Body of pancreas (tissue), 4 donors: ENCODE measurements at regions not wholly inside any gene's neighbourhood (a gene's known extent, or its start where the extent isn't known, plus 50 kb on each side); places are given as distances from the start of the nearest gene placed in this dataset.

Experiments
- ATAC-seq: fragments of 150-250 bp; one replicate; pipeline ENCODE4 v1.9.1; 2016
- DNase-seq, 4 donors: peaks; one replicate each; pipeline ENCODE4 v3.0.0-alpha.2; 2019
- H3K27ac ChIP-seq, 4 donors: fragments of 200-600 bp; sonication (generic); 1 replicate in 3 of 4; 2 replicates in 1 of 4; pipeline versions ENCODE4 v1.5.1 to v1.6.1; 2016 to 2019; ENCODE audit warnings: mild to moderate bottlenecking in 1 of 4, mixed read lengths in 1 of 4, moderate library complexity in 1 of 4
- H3K27me3 ChIP-seq, 2 donors: fragments of 200-600 bp; sonication (generic); one replicate each; pipeline ENCODE4 v1.6.0; 2016; ENCODE audit warnings: mild to moderate bottlenecking in 1 of 2
- H3K36me3 ChIP-seq, 2 donors: fragments of 200-600 bp; sonication (generic); replicated peaks in 1 of 2; 2 replicates each; pipeline ENCODE4 v1.5.1; 2016; ENCODE audit warnings: low read depth in 2 of 2; ENCODE audit not compliant: insufficient read depth in 1 of 2
- H3K4me1 ChIP-seq: fragments of 200-600 bp; sonication (generic); one replicate; pipeline ENCODE4 v1.6.0; 2016
- H3K4me3 ChIP-seq, 2 donors: fragments of 200-600 bp; sonication (generic); 1 replicate in 1 of 2; 2 replicates in 1 of 2; pipeline ENCODE4 v1.5.1; 2016 to 2019
- H3K9me3 ChIP-seq, 3 donors: fragments of 200-600 bp; sonication (generic); 1 replicate in 2 of 3; 2 replicates in 1 of 3; pipeline ENCODE4 v1.5.1; 2016
- CTCF ChIP-seq, 7 experiments: fragments of 450-650 bp in 4 of 7; fragments of 200-600 bp in 3 of 7; sonication (generic) in 3 of 7; IDR thresholded peaks; one replicate each; pipeline ENCODE4 v1.5.1; 2016 to 2019; ENCODE audit warnings: antibody characterized with exemption in 7 of 7
- POLR2A ChIP-seq, 3 donors: fragments of 450-650 bp; IDR thresholded peaks; one replicate each; pipeline ENCODE4 v1.6.1; 2016; ENCODE audit warnings: antibody characterized with exemption in 3 of 3, mild to moderate bottlenecking in 2 of 3
- WGBS, 2 donors: methylation state at CpG; one replicate each; pipeline ENCODE4 v1.1.5; 2017; 5-methylcytosine and 5-hydroxymethylcytosine counted together
- intact Hi-C: fragments of 100-400 bp; cut with DNase I; formaldehyde crosslinking; loops from one replicate; pipeline ENCODE4 v1.15.1; 2023

GRCh38 chr12:96098631-96099030 is 63.2 kb upstream of the LTA4H start:
- Histone ChIP-seq H3K9me3 (no peaks in the 10 kb centered on the region), H3K4me1 (no peaks in the 10 kb centered on the region), H3K36me3 (no peaks in the 10 kb centered on the region), H3K4me3 (no peak overlapping the region), H3K27me3 (no peaks in the 10 kb centered on the region), H3K27ac (no peak overlapping the region)
- no peak for DNase-seq
- no peak for TF ChIP-seq CTCF (IDR thresholded peaks at IDR 0.05)
- TF ChIP-seq POLR2A (IDR thresholded peaks at IDR 0.05): no peak
- intact Hi-C loops: no loop called here
- 63 to 81% methylated on average over 1 to 2 of the region's 2 CpGs for WGBS, 2 donors
- no peak for ATAC-seq

GRCh38 chr12:96099421-96099820 is 64.0 kb upstream of the LTA4H start:
- H3K27me3 ChIP-seq: no peaks in the 10 kb centered on the region
- H3K9me3 ChIP-seq: no peaks in the 10 kb centered on the region
- H3K4me1 ChIP-seq: no peaks in the 10 kb centered on the region
- no peak for ATAC-seq
- WGBS, 2 donors: 68 to 78% methylated on average over 3 of the region's 3 CpGs
- H3K27ac ChIP-seq: no peak overlapping the region
- no peak for DNase-seq
- H3K36me3 ChIP-seq: no peaks in the 10 kb centered on the region
- intact Hi-C loops: no loop called here
- TF ChIP-seq CTCF (IDR thresholded peaks at IDR 0.05) (no peak), POLR2A (IDR thresholded peaks at IDR 0.05) (no peak)
- H3K4me3 ChIP-seq: no peak overlapping the region

- intact Hi-C loops: no loop called here
- 81 to 89% methylated on average over 7 of the region's 7 CpGs for WGBS, 2 donors
- no peaks in the 10 kb centered on the region for H3K9me3 ChIP-seq
Observed at GRCh38 chr12:96099986-96100385, 64.6 kb upstream of the LTA4H start.

GRCh38 chr12:96101806-96102205 is 66.4 kb upstream of the LTA4H start:
- H3K36me3 ChIP-seq: no peaks in the 10 kb centered on the region
- no peaks in the 10 kb centered on the region for H3K4me1 ChIP-seq
- ATAC-seq (no peak), DNase-seq (no peak)
- intact Hi-C loops: no loop called here
- H3K27ac ChIP-seq: no peak overlapping the region
- TF ChIP-seq POLR2A (IDR thresholded peaks at IDR 0.05) (no peak), CTCF (IDR thresholded peaks at IDR 0.05) (no peak)
- no peak overlapping the region for H3K4me3 ChIP-seq
- no peaks in the 10 kb centered on the region for H3K9me3 ChIP-seq
- H3K27me3 ChIP-seq: no peaks in the 10 kb centered on the region
- 87 to 96% methylated on average over 2 of the region's 2 CpGs for WGBS, 2 donors

More at GRCh38 chr12:96099986-96100385, 64.6 kb upstream of the LTA4H start:
- Histone ChIP-seq H3K36me3 (no peaks in the 10 kb centered on the region), H3K27me3 (no peaks in the 10 kb centered on the region), H3K27ac (no peak overlapping the region), H3K4me3 (no peak overlapping the region), H3K4me1 (no peaks in the 10 kb centered on the region)
- no peak for ATAC-seq
- TF ChIP-seq POLR2A (IDR thresholded peaks at IDR 0.05): no peak
- TF ChIP-seq CTCF (IDR thresholded peaks at IDR 0.05): no peak
- DNase-seq: no peak

GRCh38 chr12:96103067-96103644 is 67.8 kb upstream of the LTA4H start:
- Histone ChIP-seq H3K27me3 (no peaks in the 10 kb centered on the region), H3K4me1 (no peaks in the 10 kb centered on the region), H3K4me3 (no peak overlapping the region), H3K9me3 (no peaks in the 10 kb centered on the region), H3K27ac (no peak overlapping the region), H3K36me3 (no peaks in the 10 kb centered on the region)
- TF ChIP-seq CTCF (IDR thresholded peaks at IDR 0.05): no peak
- TF ChIP-seq POLR2A (IDR thresholded peaks at IDR 0.05): no peak
- peak; percentile 24 for ATAC-seq
- 70 to 73% methylated on average over 6 to 8 of the region's 8 CpGs for WGBS, 2 donors
- intact Hi-C loops: no loop called here
- peak in 2 of 4 donors; percentile 4 to 11 for DNase-seq
